ENCODE measurements at regions not wholly inside any gene's neighbourhood (a gene's known extent, or its start where the extent isn't known, plus 50 kb on each side); places are given as distances from the start of the nearest gene placed in this dataset.
"Not testable (repeated sequence)": the region's sequence is repeated elsewhere in the genome, so short reads cannot be mapped to it uniquely, and the experiment has no call there.

DNA sequence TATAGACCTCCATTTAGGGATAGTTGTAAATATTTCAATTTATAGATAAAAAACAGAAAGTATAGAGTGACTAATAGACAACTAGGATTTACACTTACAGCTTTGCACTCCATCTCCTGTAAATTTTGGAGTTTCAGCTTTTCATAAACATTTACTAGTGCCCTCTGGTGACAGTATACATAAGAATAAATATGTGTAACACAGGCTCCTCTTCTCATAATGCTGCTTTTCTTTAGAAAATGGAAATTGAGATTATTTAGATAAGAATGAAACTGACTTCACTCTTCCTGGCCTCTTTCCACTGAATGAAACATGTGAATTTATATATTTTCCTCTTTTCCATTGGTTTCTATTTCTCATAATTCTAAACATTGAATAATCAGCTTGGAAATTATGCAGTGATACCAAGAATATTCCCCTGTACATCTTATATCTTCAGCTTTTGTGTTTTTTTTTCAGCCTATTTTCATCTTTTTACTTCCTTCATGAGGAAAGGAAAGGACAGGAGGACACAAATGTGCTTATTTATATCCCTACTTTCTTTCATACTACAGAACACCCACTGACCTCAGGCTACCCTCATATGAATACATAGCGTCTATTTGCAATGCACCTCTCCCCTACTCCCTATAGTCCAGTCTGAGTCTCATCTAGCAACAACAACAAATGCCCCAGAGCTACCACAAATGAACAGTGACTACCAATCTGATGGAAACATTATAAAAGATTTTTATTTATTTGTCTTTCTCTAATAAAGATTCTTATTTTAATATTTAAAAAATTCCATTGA, 103.1 kb upstream of the CCDC39 start:
- Histone ChIP-seq H2AFZ (no peak overlapping the region), H3K4me1 (replicated peaks; ENCODE audit: insufficient read depth) (no peaks in the 10 kb centered on the region), H3K27me3 (ENCODE audit: insufficient read depth, low read depth) (no peaks in the 10 kb centered on the region), H3K27ac (no peak overlapping the region), H3K4me2 (no peak overlapping the region), H4K20me1 (ENCODE audit: insufficient read depth) (no peaks in the 10 kb centered on the region), H3K4me3 (no peak overlapping the region), H3F3A (ENCODE audit: insufficient read depth, low read depth) (no peaks in the 10 kb centered on the region), H3K9me3 (ENCODE audit: insufficient read depth, low read depth) (no peaks in the 10 kb centered on the region), H3K36me3 (ENCODE audit: low read depth) (no peaks in the 10 kb centered on the region), H3K79me2 (ENCODE audit: low read depth) (no peaks in the 10 kb centered on the region), H3K9me2 (ENCODE audit: insufficient read depth) (no peaks in the 10 kb centered on the region)
- BruUV-seq (replicated peaks) = no TSS peak
- TF ChIP-seq, protein P1, sequence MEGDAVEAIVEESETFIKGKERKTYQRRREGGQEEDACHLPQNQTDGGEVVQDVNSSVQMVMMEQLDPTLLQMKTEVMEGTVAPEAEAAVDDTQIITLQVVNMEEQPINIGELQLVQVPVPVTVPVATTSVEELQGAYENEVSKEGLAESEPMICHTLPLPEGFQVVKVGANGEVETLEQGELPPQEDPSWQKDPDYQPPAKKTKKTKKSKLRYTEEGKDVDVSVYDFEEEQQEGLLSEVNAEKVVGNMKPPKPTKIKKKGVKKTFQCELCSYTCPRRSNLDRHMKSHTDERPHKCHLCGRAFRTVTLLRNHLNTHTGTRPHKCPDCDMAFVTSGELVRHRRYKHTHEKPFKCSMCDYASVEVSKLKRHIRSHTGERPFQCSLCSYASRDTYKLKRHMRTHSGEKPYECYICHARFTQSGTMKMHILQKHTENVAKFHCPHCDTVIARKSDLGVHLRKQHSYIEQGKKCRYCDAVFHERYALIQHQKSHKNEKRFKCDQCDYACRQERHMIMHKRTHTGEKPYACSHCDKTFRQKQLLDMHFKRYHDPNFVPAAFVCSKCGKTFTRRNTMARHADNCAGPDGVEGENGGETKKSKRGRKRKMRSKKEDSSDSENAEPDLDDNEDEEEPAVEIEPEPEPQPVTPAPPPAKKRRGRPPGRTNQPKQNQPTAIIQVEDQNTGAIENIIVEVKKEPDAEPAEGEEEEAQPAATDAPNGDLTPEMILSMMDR (conservative IDR thresholded peaks at IDR 0.05) = no peak
- no peak for TF ChIP-seq EZH2 (IDR thresholded peaks at IDR 0.05; ENCODE audit: low read depth)
- CTCF ChIA-PET = interaction anchor here (0.6 kb wide), 1 partner anchor 1056 kb away, joined by 3 read pairs; no protein-coding TSS in a partner anchor
- DNase-seq = no peak
- POLR2A ChIA-PET (ENCODE audit: unreplicated experiment) = interaction anchor here (0.7 kb wide), 1 partner anchor 1419 kb away, joined by 7 read pairs; no protein-coding TSS in a partner anchor
- intact Hi-C loops (cut with micrococcal nuclease; ENCODE audit: unreplicated experiment) = no loop called here

DNA sequence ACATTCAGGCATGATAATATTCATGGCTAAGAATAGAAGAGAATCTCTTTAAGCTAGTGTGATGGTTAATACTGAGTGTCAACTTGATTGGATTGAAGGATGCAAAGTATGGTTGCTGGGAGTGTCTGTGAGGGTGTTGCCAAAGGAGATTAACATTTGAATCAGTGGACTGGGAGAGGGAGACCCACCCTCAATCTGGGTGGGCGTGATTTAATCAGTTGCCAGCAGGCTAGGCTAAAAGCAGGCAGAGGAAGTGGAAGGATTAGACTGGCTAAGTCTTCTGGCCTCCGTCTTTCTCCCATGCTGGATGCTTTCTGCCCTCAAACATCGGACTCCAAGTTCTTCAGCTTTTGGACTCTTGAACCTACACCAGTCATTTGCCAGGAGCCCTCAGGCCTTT, 106.9 kb upstream of the CCDC39 start:
- CTCF ChIA-PET; H3F3A ChIP-seq (ENCODE audit: insufficient read depth, low read depth); H3K27ac ChIP-seq; H3K9me3 ChIP-seq (ENCODE audit: insufficient read depth, low read depth); H3K27me3 ChIP-seq (ENCODE audit: insufficient read depth, low read depth); H3K4me2 ChIP-seq; H3K36me3 ChIP-seq (ENCODE audit: low read depth); intact Hi-C loops (cut with micrococcal nuclease; ENCODE audit: unreplicated experiment); H3K4me3 ChIP-seq; H3K9me2 ChIP-seq (ENCODE audit: insufficient read depth); H2AFZ ChIP-seq; DNase-seq; H3K4me1 ChIP-seq (replicated peaks; ENCODE audit: insufficient read depth); POLR2A ChIA-PET (ENCODE audit: unreplicated experiment); H3K79me2 ChIP-seq (ENCODE audit: low read depth); H4K20me1 ChIP-seq (ENCODE audit: insufficient read depth); BruUV-seq (replicated peaks): not testable (repeated sequence)

DNA sequence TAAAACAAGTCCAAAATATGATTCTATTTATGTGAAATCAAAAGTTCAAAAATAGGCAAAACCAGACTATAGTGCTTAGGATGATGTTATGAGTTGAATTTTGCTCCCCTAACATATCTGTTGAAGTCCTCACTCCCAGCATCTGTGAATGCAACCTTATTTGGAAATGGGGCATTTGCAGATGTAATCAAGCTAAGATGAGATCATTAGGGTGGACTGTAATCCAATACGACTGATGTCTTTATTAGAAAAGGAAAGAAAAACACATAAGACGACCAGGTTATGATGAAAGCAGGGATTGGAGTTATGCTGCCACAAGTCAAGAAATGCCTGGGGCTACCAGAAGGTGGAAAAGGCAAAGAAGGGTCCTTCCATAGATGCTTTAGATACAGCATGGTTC, 110.5 kb upstream of the CCDC39 start:
- TF ChIP-seq, protein P1 (conservative IDR thresholded peaks at IDR 0.05) = no peak
- TF ChIP-seq EZH2 (IDR thresholded peaks at IDR 0.05; ENCODE audit: low read depth) = no peak
- no peak overlapping the region for H3K4me3 ChIP-seq
- no peak overlapping the region for H2AFZ ChIP-seq
- H3K4me1 ChIP-seq (replicated peaks; ENCODE audit: insufficient read depth) = no peaks in the 10 kb centered on the region
- POLR2A ChIA-PET (ENCODE audit: unreplicated experiment) = no interaction called here
- no peak for DNase-seq
- no peak overlapping the region for H3K4me2 ChIP-seq
- H3K27ac ChIP-seq = no peak overlapping the region
- no TSS peak for BruUV-seq (replicated peaks)
- no peaks in the 10 kb centered on the region for H3K36me3 ChIP-seq (ENCODE audit: low read depth)
- intact Hi-C loops (cut with micrococcal nuclease; ENCODE audit: unreplicated experiment) = no loop called here
- no peaks in the 10 kb centered on the region for H3F3A ChIP-seq (ENCODE audit: insufficient read depth, low read depth)
- no peaks in the 10 kb centered on the region for H3K9me3 ChIP-seq (ENCODE audit: insufficient read depth, low read depth)
- no peaks in the 10 kb centered on the region for H3K79me2 ChIP-seq (ENCODE audit: low read depth)
- H4K20me1 ChIP-seq (ENCODE audit: insufficient read depth) = no peaks in the 10 kb centered on the region
- H3K27me3 ChIP-seq (ENCODE audit: insufficient read depth, low read depth) = no peaks in the 10 kb centered on the region
- H3K9me2 ChIP-seq (ENCODE audit: insufficient read depth) = no peaks in the 10 kb centered on the region
- CTCF ChIA-PET = no interaction called here

DNA sequence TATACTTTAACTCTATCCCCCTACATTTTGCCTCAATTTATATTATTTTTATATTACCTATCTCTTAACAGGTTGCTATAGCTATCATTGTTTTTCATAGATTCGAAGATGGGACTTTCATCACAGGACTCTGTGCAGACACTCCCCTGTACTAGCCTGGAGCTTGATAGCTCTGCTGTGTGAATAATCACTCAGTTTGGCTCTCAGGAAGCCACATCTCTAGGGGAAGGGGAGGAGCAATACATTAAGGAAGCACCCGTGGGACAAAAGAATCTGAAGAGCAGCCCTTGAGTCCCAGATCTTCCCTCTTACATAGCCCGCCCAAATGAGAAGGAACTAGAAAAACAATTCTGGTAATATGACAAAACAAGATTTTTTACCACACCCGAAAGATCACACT, 114.3 kb upstream of the FXR1 start:
- no TSS peak for BruUV-seq (replicated peaks)
- H3K27ac ChIP-seq = no peak overlapping the region
- H3K79me2 ChIP-seq (ENCODE audit: low read depth) = no peaks in the 10 kb centered on the region
- no peaks in the 10 kb centered on the region for H3K4me1 ChIP-seq (replicated peaks; ENCODE audit: insufficient read depth)
- no peak overlapping the region for H2AFZ ChIP-seq
- no peaks in the 10 kb centered on the region for H4K20me1 ChIP-seq (ENCODE audit: insufficient read depth)
- H3K9me3 ChIP-seq (ENCODE audit: insufficient read depth, low read depth) = no peaks in the 10 kb centered on the region
- H3K4me3 ChIP-seq = no peak overlapping the region
- H3K36me3 ChIP-seq (ENCODE audit: low read depth) = no peaks in the 10 kb centered on the region
- H3F3A ChIP-seq (ENCODE audit: insufficient read depth, low read depth) = no peaks in the 10 kb centered on the region
- H3K27me3 ChIP-seq (ENCODE audit: insufficient read depth, low read depth) = no peaks in the 10 kb centered on the region
- no peak overlapping the region for H3K4me2 ChIP-seq
- no peaks in the 10 kb centered on the region for H3K9me2 ChIP-seq (ENCODE audit: insufficient read depth)
- ChIA-PET CTCF (no interaction called here), POLR2A (ENCODE audit: unreplicated experiment) (no interaction called here)
- intact Hi-C loops (cut with micrococcal nuclease; ENCODE audit: unreplicated experiment) = no loop called here
- no peak for TF ChIP-seq EZH2 (IDR thresholded peaks at IDR 0.05; ENCODE audit: low read depth)
- TF ChIP-seq, protein P1 (conservative IDR thresholded peaks at IDR 0.05) = no peak
- no peak for DNase-seq

All from PC-9 (cell line).